AG20443 (cell line): ENCODE measurements at regions not wholly inside any gene's neighbourhood (a gene's known extent, or its start where the extent isn't known, plus 50 kb on each side); places are given as distances from the start of the nearest gene placed in this dataset.
A peak's percentile ranks its signal among the peaks of the same experiment; 100 is the strongest.

Experiments used
- DNase-seq: peaks from one replicate; pipeline ENCODE4 v3.0.0; 2012; ENCODE audit warnings: low spot score, mixed read lengths

DNA sequence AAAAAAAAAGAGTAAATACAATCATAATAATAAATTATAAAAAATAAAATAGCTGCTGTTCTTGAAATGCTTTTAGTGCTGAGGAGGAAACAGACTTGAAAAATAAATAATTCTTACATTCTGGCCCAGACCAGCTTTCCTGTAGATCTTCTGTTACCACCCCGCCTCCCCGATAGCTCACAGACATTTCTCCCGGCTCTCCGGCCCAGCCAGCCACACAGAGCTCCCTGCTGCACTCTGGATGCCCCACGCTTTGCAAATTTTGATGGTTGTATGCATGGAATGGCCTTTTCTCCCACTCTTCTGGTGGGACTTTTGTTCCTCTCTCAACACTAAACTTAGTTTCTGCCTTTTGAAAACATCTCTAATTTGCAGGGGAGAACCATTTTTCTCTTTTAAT is 249.3 kb downstream of the ATP23 start:
- DNase-seq = no peak

DNA sequence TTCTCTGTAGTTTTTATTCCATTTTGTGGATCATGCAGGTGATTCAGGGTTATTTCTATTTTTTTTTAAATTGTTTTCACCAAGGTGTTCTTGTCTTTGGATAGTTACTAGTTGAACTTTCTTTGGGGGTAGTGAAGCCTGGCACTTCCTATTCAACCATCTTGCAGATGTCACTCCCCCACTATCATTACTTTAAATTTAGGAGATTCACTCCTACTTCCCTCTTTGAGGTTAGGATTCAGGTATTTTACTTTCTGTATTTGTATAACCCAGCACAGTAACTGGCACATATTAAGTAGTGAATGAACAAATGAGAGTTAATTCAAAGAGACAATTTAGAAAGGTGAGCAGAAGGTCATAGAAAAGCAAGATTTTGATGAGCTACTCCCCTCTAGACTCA is 255.6 kb downstream of the ATP23 start:
- DNase-seq = no peak

DNA sequence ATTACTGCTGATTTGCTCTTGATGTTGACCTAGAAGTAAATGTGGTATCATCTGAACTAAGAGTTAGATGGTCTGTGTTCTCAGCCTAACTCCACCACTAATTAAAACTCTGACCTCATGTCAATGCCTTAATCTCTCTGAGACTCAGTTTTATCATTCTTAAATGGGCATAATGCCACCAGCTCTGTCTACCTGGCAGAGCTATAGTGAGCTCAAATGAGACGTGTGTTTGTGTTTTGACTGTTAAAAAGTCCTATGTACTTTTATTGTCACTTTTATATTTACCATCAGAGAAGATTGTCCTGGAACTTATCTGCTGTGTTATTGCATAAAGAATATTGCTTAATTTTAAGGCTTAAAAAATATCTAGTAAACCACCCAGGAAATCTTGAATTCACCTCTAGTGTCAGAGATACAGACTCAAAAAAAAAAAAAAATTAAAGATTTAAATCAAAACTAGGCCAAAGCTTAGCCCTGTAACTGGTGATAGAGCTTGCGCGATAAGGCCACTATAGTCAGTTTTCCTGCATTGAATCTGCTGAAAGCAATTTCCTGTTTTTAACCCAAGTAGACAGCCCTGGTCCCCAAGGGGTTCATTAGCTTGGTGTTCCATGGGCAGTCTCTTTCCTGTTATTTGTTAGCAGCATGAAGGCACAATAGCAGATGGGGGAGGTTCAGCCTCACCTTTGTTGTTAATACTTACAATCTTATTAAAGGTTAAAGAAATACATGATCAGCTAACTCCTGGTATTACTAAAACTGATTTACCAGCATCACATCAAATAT is 261.8 kb downstream of the ATP23 start:
- no peak for DNase-seq

DNA sequence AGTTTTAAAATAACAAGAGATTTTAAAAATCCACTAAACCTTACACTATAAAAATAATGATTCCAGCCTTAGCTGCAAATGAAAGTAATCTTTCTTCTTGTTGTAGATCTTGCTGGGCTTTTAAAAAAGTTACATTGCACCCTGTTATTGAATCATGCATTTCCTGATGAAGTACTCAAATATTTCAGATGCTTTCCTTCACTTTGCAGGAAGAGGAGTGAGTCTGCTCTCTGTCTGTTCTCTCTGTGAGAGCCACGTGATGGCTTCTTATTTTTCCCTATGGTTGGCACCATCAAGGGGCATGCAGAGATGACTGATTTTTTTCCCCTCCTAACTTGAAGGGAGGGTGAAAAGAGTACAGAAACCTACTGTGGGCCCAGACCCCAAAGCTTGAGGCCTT is 262.7 kb downstream of the ATP23 start:
- no peak for DNase-seq

DNA sequence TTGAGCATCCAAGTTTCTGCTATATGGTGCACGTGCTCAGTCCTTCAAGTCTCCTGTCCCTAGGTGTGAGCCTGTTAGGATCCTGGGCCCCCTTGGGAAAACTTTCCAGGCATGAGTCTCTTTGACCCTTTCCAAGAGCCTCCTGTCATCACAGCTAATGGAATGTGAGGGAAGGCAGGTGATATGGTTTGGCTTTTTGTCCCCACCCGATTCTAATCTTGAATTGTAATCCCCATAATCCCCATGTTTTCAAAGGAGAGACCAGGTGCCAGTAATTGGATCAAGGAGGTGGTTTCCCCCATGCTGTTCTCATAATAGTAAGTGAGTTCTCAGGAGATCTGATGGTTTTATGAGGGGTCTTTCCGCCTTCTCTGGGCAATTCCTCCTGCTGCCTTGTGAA is 265.5 kb downstream of the ATP23 start:
- no peak for DNase-seq

- DNase-seq = no peak
Observed at GRCh38 chr12:58211211-58211610, 269.8 kb downstream of the ATP23 start.

DNA sequence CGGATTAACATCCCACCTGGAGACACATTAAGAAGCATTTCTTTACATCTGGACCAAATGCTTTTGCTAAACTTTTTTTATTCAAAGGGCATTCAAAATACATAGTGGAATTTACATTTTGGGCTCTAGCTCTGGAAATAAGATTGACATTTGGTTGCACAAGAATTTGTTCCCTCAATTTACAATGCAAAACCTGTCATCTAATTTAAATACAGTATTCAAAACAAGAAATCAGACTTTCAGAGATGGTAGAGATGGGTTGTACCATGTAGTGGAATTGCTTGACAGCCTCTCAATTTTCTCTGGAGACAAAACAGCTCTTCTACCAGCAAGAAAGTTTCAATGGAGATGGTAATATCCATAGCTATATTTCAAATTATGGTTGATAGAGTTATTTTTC is 275.8 kb downstream of the ATP23 start:
- no peak for DNase-seq

DNA sequence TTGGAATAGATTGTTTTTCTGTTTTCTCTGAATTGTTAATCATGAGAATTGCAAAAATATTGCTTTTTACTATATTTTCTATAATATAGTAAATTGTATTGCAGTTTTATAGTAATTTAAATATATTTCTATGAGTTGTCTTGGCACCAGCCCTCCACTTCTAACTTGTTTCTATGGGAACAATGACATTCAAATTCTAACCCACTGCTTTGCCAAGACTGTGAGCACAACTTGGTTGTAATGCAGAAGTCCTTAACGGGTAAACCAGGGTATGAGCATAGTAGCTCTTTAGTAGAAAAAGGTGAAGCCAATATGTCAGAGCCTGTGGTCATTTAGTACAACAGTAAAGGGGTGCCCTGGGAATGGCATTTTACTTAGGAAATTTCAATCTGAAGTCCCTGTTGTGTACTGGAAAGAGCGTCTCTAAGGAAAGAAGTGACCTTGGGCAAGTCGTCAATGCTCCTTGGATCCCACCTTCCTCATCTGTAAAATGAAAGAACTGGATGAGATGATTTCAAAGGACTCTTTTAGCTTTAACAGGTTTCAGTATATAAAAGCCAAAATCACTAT is 283.3 kb downstream of the ATP23 start:
- no peak for DNase-seq

GRCh38 chr12:58225203-58225877 is 284.0 kb downstream of the ATP23 start:
- DNase-seq = no peak

- no peak for DNase-seq
Observed at GRCh38 chr12:58233886-58234285, 292.5 kb downstream of the ATP23 start.

- DNase-seq = no peak
Observed at GRCh38 chr12:58238411-58238810, 297.0 kb downstream of the ATP23 start.

DNA sequence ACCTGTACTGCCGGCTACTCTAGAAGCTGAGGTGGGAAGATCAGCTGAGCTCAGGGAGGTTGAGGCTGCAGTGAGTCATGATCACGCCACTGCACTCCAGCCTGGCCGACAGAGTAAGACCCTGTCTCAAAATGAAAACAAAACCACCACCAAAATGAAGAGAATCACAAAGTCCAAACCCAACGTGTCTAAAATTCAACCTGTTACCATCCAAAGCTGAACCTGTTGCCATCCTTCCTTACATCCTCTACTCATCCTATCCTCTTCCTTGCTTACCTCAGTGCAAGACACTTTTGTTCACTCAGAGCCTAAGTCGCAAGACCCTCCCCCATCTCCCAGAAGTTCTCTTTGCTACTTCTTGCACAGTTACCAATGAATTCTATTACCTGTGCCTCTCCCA is 299.7 kb downstream of the ATP23 start:
- no peak for DNase-seq

DNA sequence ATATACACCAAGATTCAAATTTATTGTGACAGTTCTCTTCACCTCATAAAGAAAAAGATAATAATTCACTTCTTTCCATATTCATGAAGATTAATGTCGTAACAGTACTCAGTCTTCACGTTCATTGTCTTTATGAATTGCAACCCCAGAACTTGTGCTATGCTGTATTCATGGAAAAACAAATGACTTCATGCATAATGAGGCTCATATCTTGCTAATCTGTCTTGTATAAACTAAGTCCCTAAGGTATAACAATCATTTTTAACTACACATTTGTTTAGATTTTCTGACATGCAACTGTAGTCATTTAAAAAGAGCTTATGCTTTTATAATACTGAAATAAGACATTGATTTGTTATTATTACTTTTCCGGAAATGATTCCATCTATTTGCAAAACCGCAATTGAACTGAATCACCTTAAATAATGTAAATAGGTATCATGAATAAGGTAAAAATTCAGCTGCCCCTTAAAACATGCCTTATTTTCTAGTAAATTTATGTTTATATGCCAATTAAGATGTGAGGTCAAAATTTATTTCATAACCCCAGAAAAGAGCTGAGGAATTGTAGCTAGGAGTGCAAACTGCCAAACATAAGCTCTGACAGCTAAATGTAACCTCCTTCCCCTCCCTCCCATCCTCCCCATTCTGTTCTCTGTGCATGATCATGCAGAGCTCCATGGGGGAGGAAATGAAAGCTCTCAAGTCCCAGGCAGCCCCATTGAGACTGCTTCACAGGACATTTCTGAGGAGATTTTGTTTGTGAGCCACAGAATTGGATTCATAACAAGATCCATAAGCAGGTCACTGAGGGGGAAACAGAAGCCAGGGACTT is 301.6 kb downstream of the ATP23 start:
- no peak for DNase-seq

DNA sequence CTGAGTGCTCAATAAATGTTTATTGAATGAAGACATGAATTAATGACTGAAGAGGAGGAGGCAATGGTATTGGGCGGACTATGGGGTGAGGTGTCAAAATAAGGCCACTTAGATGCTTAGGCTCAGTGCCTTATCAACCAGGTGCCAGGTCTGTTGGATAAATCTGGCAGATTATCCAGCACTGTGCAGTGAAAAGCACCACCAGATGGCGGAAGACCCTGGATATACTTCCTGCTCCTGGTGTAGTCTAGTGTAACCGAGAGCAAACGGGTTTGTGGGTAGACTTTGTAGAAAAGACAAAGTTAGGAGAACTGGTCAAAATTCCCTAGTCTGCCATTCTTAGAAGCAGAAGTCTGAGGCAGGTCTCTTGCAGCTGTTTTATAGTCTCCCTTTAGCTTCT is 306.3 kb downstream of the ATP23 start:
- no peak for DNase-seq

GRCh38 chr12:58248599-58248998 is 307.2 kb downstream of the ATP23 start:
- DNase-seq = no peak

DNA sequence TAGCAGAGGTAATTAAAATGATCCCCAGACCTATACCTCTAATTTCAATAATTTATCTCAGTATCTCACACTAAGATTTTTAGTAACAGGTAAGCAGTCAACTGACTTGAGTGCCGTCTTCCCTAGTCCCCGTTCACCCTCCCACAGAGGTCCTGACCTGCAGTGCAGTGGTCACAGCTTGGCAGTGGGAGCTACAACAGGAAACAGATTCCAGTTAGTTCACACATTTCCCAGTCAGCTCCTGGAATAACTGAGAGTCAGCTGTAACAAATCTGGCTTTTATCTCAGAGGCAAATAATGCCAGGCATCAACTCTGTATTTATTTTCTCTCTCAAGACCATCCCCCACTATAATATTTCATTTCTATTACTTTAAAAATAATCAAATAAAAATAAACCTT is 308.2 kb downstream of the ATP23 start:
- peak; percentile 11 for DNase-seq

DNA sequence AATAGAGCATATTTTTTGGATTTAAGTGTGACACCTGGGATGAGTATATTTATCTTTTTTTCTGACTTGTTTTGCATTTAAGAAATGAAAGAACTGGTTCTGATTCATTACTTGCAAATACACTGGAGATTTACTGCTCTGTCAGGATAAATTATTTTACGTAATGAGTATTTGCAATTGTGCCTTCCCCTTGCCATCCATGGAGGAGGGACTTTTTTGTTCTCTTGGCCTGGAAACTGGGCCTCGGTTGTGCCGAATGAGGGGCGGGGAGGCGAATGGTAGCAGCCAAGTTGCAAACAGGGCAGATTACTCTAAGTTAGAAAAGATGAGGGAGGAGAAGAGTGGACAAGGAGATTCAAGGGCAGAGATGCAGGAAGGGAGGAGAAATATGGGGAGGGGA is 308.7 kb downstream of the ATP23 start:
- DNase-seq = no peak

DNA sequence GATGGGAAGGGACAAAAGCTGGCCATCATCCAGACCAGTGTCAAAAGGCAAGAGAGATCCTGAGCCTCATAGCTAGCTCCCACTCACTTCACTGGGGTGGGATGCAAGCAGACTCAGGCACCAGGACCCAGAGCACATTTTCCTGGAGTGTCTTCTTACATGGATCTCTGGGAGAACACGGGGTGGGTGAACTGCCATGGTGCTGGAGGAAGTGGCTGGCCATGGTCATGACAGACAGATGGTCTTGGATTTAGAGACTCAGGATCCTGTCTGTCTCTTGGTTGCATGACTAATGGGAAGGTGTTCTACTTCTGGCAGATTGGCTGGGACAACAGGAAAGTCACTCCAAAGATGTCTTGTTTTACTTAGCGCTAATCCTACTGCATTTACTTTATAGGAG is 311.5 kb downstream of the ATP23 start:
- DNase-seq = no peak

GRCh38 chr12:58253663-58254062 is 312.3 kb downstream of the ATP23 start:
- DNase-seq = no peak

DNA sequence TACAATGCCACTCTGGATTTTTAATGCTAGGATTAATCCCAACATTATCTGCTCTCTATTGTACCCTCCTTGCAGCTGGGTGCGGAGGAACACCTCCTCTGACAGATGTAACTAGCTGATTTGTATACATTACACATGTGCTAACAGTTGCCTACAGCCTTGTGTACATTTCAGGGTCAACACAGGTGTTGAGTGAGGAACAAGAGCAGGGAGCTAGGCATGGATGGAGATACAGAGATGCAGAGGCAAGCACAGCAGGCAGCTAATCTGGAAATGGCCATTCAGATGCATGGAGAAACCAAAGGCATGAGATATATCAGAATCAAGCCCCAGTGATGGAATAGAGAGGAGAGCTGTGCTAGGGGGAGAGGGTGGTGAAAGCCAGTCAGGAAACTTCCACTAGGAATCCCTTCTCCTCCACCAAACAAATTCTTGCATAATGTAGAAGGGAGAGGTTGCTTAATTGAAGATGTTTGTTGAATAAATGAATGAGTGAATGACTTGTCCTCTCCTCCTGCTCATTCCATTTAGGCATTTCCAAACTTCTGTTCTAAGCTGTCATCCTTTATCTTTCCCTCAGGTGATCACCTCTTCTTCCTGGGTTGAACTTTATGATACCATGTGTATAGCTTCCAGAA is 313.2 kb downstream of the ATP23 start:
- no peak for DNase-seq

DNA sequence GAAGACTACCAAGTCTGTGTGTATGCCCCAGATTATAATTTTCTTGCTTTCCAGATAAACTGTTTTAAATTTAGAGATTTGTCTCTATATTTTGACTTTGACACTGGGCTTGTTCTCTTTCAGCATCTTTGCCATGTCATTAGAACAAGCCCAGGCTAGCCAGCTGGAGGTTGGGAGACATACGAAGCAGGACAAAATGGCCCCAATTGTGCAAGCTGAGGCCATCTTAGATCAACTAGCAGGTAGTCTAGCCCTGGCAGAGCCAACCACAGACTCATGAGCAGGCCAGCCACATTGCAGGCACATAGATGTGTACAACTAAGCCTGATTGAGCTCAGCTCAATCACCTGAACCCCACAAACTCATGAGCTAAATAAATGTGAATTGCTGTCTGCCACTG is 321.4 kb downstream of the ATP23 start:
- no peak for DNase-seq

DNA sequence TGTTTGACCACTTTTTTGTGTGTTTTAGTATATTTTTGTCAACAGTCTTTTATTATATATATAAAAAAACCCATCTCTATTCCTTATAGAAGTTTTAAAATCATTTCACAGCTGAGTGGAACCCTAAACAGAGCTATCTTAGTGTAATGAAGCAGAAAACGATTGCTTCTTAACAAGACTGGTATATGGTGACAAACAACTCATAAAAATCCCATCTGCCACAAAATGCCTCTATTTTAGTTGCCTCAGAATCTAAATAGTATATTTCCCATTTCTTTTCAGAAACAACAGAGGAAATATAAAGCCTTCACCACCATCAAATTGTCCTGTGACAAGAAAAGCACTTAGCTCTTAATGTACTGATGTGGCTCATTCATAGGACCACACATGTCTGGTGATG is 322.4 kb downstream of the ATP23 start:
- no peak for DNase-seq
